ENCODE measurements at regions not wholly inside any gene's neighbourhood (a gene's known extent, or its start where the extent isn't known, plus 50 kb on each side); places are given as distances from the start of the nearest gene placed in this dataset.

GRCh38 chr10:8468477-8468876 lies 414.0 kb downstream of the GATA3 start:
- DNase-seq (no peak), ATAC-seq (no peak)
- H3K27ac Mint-ChIP-seq: no peak overlapping the region
- H3K9me3 ChIP-seq (ENCODE audit: control insufficient read depth, low read length, poor library complexity, severe bottlenecking): no peaks in the 10 kb centered on the region
- H3K36me3 Mint-ChIP-seq (ENCODE audit: low read depth): peaks cover 10% of the 10 kb centered on the region
- peaks cover 3% of the 10 kb centered on the region for H3K4me1 Mint-ChIP-seq
- H3K4me3 Mint-ChIP-seq: no peak overlapping the region
- H3K27me3 Mint-ChIP-seq: peaks cover 14% of the 10 kb centered on the region

GRCh38 chr10:8473205-8473604 lies 418.7 kb downstream of the GATA3 start:
- Mint-ChIP-seq H3K27me3 (peaks cover 18% of the 10 kb centered on the region), H3K4me1 (peaks cover 3% of the 10 kb centered on the region), H3K36me3 (ENCODE audit: low read depth) (peaks cover 2% of the 10 kb centered on the region), H3K27ac (no peak overlapping the region), H3K4me3 (no peak overlapping the region)
- ATAC-seq: peak; percentile 77
- peaks cover 3% of the 10 kb centered on the region for H3K9me3 ChIP-seq (ENCODE audit: control insufficient read depth, low read length, poor library complexity, severe bottlenecking)
- no peak for DNase-seq

GRCh38 chr10:8477300-8477699 lies 422.8 kb downstream of the GATA3 start:
- DNase-seq: no peak
- no peak overlapping the region for H3K27ac Mint-ChIP-seq
- H3K4me1 Mint-ChIP-seq: peaks cover under 1% of the 10 kb centered on the region
- H3K27me3 Mint-ChIP-seq: peaks cover 51% of the 10 kb centered on the region
- H3K4me3 Mint-ChIP-seq: no peak overlapping the region
- peaks cover 3% of the 10 kb centered on the region for H3K9me3 ChIP-seq (ENCODE audit: control insufficient read depth, low read length, poor library complexity, severe bottlenecking)
- H3K36me3 Mint-ChIP-seq (ENCODE audit: low read depth): peaks cover 2% of the 10 kb centered on the region
- ATAC-seq: no peak

GRCh38 chr10:8481718-8482504 lies 427.4 kb downstream of the GATA3 start:
- H3K9me3 ChIP-seq (ENCODE audit: control insufficient read depth, low read length, poor library complexity, severe bottlenecking): peaks cover 3% of the 10 kb centered on the region
- Mint-ChIP-seq H3K4me1 (peaks cover 2% of the 10 kb centered on the region), H3K27ac (no peak overlapping the region), H3K27me3 (peaks cover 68% of the 10 kb centered on the region), H3K36me3 (ENCODE audit: low read depth) (peaks cover 7% of the 10 kb centered on the region), H3K4me3 (no peak overlapping the region)
- ATAC-seq: no peak
- DNase-seq: no peak

- Mint-ChIP-seq H3K4me3 (no peak overlapping the region), H3K27ac (no peak overlapping the region), H3K36me3 (ENCODE audit: low read depth) (peaks cover 5% of the 10 kb centered on the region), H3K27me3 (peaks cover 70% of the 10 kb centered on the region), H3K4me1 (peaks cover 2% of the 10 kb centered on the region)
- no peak for ATAC-seq
- H3K9me3 ChIP-seq (ENCODE audit: control insufficient read depth, low read length, poor library complexity, severe bottlenecking): peaks cover 2% of the 10 kb centered on the region
- DNase-seq: no peak
Observed at GRCh38 chr10:8485032-8485431, 430.5 kb downstream of the GATA3 start.

- ATAC-seq (no peak), DNase-seq (no peak)
- H3K27ac Mint-ChIP-seq: no peak overlapping the region
- H3K4me3 Mint-ChIP-seq: no peak overlapping the region
- H3K9me3 ChIP-seq (ENCODE audit: control insufficient read depth, low read length, poor library complexity, severe bottlenecking): peaks cover 2% of the 10 kb centered on the region
- H3K36me3 Mint-ChIP-seq (ENCODE audit: low read depth): peaks cover 5% of the 10 kb centered on the region
- H3K4me1 Mint-ChIP-seq: peaks cover 2% of the 10 kb centered on the region
- H3K27me3 Mint-ChIP-seq: peaks cover 52% of the 10 kb centered on the region
Observed at GRCh38 chr10:8487346-8487745, 432.9 kb downstream of the GATA3 start.

GRCh38 chr10:8489232-8489631 lies 434.7 kb downstream of the GATA3 start:
- H3K27me3 Mint-ChIP-seq: peaks cover 33% of the 10 kb centered on the region
- ATAC-seq (no peak), DNase-seq (no peak)
- no peak overlapping the region for H3K27ac Mint-ChIP-seq
- peaks cover 2% of the 10 kb centered on the region for H3K9me3 ChIP-seq (ENCODE audit: control insufficient read depth, low read length, poor library complexity, severe bottlenecking)
- no peaks in the 10 kb centered on the region for H3K36me3 Mint-ChIP-seq (ENCODE audit: low read depth)
- no peak overlapping the region for H3K4me3 Mint-ChIP-seq
- H3K4me1 Mint-ChIP-seq: peaks cover 2% of the 10 kb centered on the region

GRCh38 chr10:8489823-8490222 lies 435.3 kb downstream of the GATA3 start:
- Mint-ChIP-seq H3K27me3 (peaks cover 27% of the 10 kb centered on the region), H3K4me3 (no peak overlapping the region), H3K4me1 (peaks cover 2% of the 10 kb centered on the region), H3K36me3 (ENCODE audit: low read depth) (no peaks in the 10 kb centered on the region), H3K27ac (no peak overlapping the region)
- DNase-seq: no peak
- no peak for ATAC-seq
- H3K9me3 ChIP-seq (ENCODE audit: control insufficient read depth, low read length, poor library complexity, severe bottlenecking): peaks cover 2% of the 10 kb centered on the region

- H3K27ac Mint-ChIP-seq: no peak overlapping the region
- H3K36me3 Mint-ChIP-seq (ENCODE audit: low read depth): peaks cover 2% of the 10 kb centered on the region
- H3K9me3 ChIP-seq (ENCODE audit: control insufficient read depth, low read length, poor library complexity, severe bottlenecking): no peaks in the 10 kb centered on the region
- H3K4me1 Mint-ChIP-seq: peaks cover 10% of the 10 kb centered on the region
- H3K27me3 Mint-ChIP-seq: peaks cover 25% of the 10 kb centered on the region
- ATAC-seq: no peak
- DNase-seq: no peak
- H3K4me3 Mint-ChIP-seq: no peak overlapping the region
Observed at GRCh38 chr10:8498290-8498689, 443.8 kb downstream of the GATA3 start.

GRCh38 chr10:8498881-8499280 lies 444.4 kb downstream of the GATA3 start:
- ATAC-seq (no peak), DNase-seq (no peak)
- H3K9me3 ChIP-seq (ENCODE audit: control insufficient read depth, low read length, poor library complexity, severe bottlenecking): no peaks in the 10 kb centered on the region
- Mint-ChIP-seq H3K4me1 (peaks cover 10% of the 10 kb centered on the region), H3K27ac (no peak overlapping the region), H3K27me3 (peaks cover 28% of the 10 kb centered on the region), H3K36me3 (ENCODE audit: low read depth) (peaks cover 2% of the 10 kb centered on the region), H3K4me3 (no peak overlapping the region)

GRCh38 chr10:8499312-8499711 lies 444.8 kb downstream of the GATA3 start:
- Mint-ChIP-seq H3K27ac (no peak overlapping the region), H3K27me3 (peaks cover 32% of the 10 kb centered on the region), H3K4me1 (peaks cover 10% of the 10 kb centered on the region), H3K4me3 (no peak overlapping the region), H3K36me3 (ENCODE audit: low read depth) (peaks cover 2% of the 10 kb centered on the region)
- no peaks in the 10 kb centered on the region for H3K9me3 ChIP-seq (ENCODE audit: control insufficient read depth, low read length, poor library complexity, severe bottlenecking)
- DNase-seq (no peak), ATAC-seq (no peak)

- H3K4me1 Mint-ChIP-seq: peaks cover 10% of the 10 kb centered on the region
Observed at GRCh38 chr10:8499752-8500390, 445.4 kb downstream of the GATA3 start.

GRCh38 chr10:8502573-8502972 lies 448.1 kb downstream of the GATA3 start:
- Mint-ChIP-seq H3K27me3 (peaks cover 48% of the 10 kb centered on the region), H3K27ac (no peak overlapping the region), H3K36me3 (ENCODE audit: low read depth) (peaks cover 2% of the 10 kb centered on the region), H3K4me1 (peaks cover 10% of the 10 kb centered on the region), H3K4me3 (no peak overlapping the region)
- no peaks in the 10 kb centered on the region for H3K9me3 ChIP-seq (ENCODE audit: control insufficient read depth, low read length, poor library complexity, severe bottlenecking)
- no peak for ATAC-seq
- no peak for DNase-seq

More at GRCh38 chr10:8499752-8500390, 445.4 kb downstream of the GATA3 start:
- DNase-seq (no peak), ATAC-seq (no peak)
- Mint-ChIP-seq H3K27ac (no peak overlapping the region), H3K4me3 (no peak overlapping the region), H3K36me3 (ENCODE audit: low read depth) (peaks cover 2% of the 10 kb centered on the region), H3K27me3 (peaks cover 38% of the 10 kb centered on the region)
- H3K9me3 ChIP-seq (ENCODE audit: control insufficient read depth, low read length, poor library complexity, severe bottlenecking): no peaks in the 10 kb centered on the region

GRCh38 chr10:8504499-8504898 lies 450.0 kb downstream of the GATA3 start:
- Mint-ChIP-seq H3K4me1 (peaks cover 3% of the 10 kb centered on the region), H3K4me3 (no peak overlapping the region), H3K27me3 (peaks cover 46% of the 10 kb centered on the region), H3K27ac (no peak overlapping the region), H3K36me3 (ENCODE audit: low read depth) (peaks cover 2% of the 10 kb centered on the region)
- no peak for DNase-seq
- no peaks in the 10 kb centered on the region for H3K9me3 ChIP-seq (ENCODE audit: control insufficient read depth, low read length, poor library complexity, severe bottlenecking)
- ATAC-seq: no peak
